ENCODE measurements at regions not wholly inside any gene's neighbourhood (a gene's known extent, or its start where the extent isn't known, plus 50 kb on each side); places are given as distances from the start of the nearest gene placed in this dataset.

DNA sequence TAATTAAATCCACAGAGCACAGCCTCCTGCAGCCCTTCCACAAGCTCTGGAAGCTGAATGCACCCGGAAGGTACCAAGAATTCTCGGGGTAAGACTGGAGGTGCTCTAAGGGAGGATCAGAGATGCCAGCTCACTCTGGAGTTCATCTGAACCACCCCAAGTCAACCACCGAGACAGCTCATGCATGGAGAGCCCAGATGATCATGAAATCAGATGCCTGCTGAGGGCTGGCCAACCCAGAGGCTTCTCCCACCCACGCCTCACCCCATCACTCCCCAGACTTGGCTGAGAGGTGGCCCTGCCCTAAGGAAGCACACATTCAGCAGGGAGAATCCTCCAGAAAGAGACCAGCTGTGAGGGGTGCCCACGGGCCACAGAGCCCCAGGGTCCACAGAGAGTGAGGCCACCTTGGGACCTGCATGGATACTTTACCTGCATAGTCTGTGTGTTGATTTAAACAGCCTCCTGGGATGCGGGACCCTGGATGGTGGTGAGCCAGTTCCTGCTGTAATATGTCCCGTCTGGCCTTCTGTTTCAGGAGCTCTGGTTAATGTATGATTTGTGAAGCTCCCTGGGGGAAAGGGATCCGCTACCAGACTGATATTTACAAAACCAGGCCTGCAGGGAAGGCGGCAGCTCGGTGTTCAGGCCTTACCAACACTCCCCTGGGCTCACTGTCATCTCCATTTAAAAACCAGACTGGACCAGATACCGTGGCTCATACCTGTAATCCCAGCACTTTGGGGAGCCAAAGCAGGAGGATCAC is 64.9 kb downstream of the INSIG1 start:
- Histone ChIP-seq H3K4me2 (no peak overlapping the region), H3K79me2 (ENCODE audit: low read depth) (no peaks in the 10 kb centered on the region), H3K9me2 (ENCODE audit: insufficient read depth) (no peaks in the 10 kb centered on the region), H4K20me1 (ENCODE audit: insufficient read depth) (no peaks in the 10 kb centered on the region), H2AFZ (no peak overlapping the region), H3F3A (ENCODE audit: insufficient read depth, low read depth) (no peaks in the 10 kb centered on the region), H3K9me3 (ENCODE audit: insufficient read depth, low read depth) (no peaks in the 10 kb centered on the region), H3K4me1 (replicated peaks; ENCODE audit: insufficient read depth) (no peaks in the 10 kb centered on the region), H3K27me3 (ENCODE audit: insufficient read depth, low read depth) (peaks cover 82% of the 10 kb centered on the region), H3K36me3 (ENCODE audit: low read depth) (no peaks in the 10 kb centered on the region), H3K4me3 (no peak overlapping the region), H3K27ac (no peak overlapping the region)
- no peak for DNase-seq
- no TSS peak for BruUV-seq (replicated peaks)
- POLR2A ChIA-PET (ENCODE audit: unreplicated experiment) = no interaction called here
- TF ChIP-seq EZH2 (IDR thresholded peaks at IDR 0.05; ENCODE audit: low read depth) = no peak
- TF ChIP-seq, protein P1, sequence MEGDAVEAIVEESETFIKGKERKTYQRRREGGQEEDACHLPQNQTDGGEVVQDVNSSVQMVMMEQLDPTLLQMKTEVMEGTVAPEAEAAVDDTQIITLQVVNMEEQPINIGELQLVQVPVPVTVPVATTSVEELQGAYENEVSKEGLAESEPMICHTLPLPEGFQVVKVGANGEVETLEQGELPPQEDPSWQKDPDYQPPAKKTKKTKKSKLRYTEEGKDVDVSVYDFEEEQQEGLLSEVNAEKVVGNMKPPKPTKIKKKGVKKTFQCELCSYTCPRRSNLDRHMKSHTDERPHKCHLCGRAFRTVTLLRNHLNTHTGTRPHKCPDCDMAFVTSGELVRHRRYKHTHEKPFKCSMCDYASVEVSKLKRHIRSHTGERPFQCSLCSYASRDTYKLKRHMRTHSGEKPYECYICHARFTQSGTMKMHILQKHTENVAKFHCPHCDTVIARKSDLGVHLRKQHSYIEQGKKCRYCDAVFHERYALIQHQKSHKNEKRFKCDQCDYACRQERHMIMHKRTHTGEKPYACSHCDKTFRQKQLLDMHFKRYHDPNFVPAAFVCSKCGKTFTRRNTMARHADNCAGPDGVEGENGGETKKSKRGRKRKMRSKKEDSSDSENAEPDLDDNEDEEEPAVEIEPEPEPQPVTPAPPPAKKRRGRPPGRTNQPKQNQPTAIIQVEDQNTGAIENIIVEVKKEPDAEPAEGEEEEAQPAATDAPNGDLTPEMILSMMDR (conservative IDR thresholded peaks at IDR 0.05) = no peak
- CTCF ChIA-PET = no interaction called here
- intact Hi-C loops (cut with micrococcal nuclease; ENCODE audit: unreplicated experiment) = no loop called here

DNA sequence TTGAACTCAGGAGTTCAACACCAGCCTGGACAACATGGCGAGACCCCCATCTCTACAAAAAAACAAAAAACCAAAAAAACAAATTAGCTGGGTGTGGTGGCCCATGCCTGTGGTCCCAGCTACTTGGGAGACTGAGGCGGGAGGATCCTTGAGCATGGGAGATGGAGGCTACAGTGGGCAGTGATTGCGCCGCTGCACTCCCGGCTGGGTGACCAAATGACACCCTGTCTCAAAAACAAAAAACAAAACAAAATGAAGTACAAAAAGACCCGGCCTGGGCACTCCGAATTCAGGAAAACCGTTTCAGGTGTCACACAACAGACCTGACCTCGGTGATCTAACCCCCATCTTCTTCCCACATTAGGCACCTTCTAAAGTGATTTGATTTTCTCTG is 65.5 kb downstream of the INSIG1 start:
- CTCF ChIA-PET = no interaction called here
- no peak overlapping the region for H2AFZ ChIP-seq
- no peaks in the 10 kb centered on the region for H3K79me2 ChIP-seq (ENCODE audit: low read depth)
- peaks cover 76% of the 10 kb centered on the region for H3K27me3 ChIP-seq (ENCODE audit: insufficient read depth, low read depth)
- H3K9me2 ChIP-seq (ENCODE audit: insufficient read depth) = no peaks in the 10 kb centered on the region
- no peaks in the 10 kb centered on the region for H3K9me3 ChIP-seq (ENCODE audit: insufficient read depth, low read depth)
- no TSS peak for BruUV-seq (replicated peaks)
- no peaks in the 10 kb centered on the region for H4K20me1 ChIP-seq (ENCODE audit: insufficient read depth)
- intact Hi-C loops (cut with micrococcal nuclease; ENCODE audit: unreplicated experiment) = no loop called here
- no peak overlapping the region for H3K4me2 ChIP-seq
- no peak for DNase-seq
- no peak overlapping the region for H3K27ac ChIP-seq
- no peak overlapping the region for H3K4me3 ChIP-seq
- TF ChIP-seq, protein P1 (conservative IDR thresholded peaks at IDR 0.05) = no peak
- TF ChIP-seq EZH2 (IDR thresholded peaks at IDR 0.05; ENCODE audit: low read depth) = no peak
- H3K4me1 ChIP-seq (replicated peaks; ENCODE audit: insufficient read depth) = no peaks in the 10 kb centered on the region
- no peaks in the 10 kb centered on the region for H3K36me3 ChIP-seq (ENCODE audit: low read depth)
- no peaks in the 10 kb centered on the region for H3F3A ChIP-seq (ENCODE audit: insufficient read depth, low read depth)
- POLR2A ChIA-PET (ENCODE audit: unreplicated experiment) = no interaction called here

DNA sequence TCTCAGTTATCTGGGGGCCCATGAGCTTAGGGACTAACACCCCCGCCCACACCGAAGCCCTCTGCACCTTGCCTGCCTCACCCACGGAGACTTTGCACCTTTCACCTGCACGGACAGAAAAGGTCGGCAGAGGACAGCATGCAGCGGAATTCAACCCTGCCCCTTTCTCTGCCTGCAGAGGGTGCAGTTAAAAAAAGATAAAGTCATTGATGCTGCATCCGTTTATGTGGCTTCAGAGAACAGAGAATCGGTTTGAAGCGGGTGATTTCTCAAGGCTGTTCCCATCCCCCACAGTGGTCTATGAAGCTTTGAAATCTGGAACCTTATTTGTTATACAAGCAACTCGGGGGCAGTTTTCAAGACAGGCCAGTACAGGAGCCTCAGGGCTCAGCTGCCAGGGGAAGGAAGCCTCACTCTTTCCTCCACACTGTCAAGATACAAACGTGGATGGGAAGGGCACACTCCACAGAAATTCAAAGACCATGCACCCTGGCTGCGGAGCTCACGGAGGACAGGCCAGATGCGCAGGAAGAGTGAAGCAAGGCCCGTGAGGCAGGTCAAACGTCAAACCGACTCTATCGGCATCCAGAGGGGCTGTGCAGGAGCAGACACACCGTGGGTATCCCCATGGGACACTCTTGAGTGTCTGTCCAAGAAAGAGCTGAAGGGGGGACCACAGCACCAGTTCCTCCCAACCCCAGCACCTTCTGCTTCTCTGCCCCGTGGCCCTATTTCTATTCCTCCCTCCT is 66.3 kb downstream of the INSIG1 start:
- Histone ChIP-seq H3F3A (ENCODE audit: insufficient read depth, low read depth) (no peaks in the 10 kb centered on the region), H3K4me2 (no peak overlapping the region), H3K4me1 (replicated peaks; ENCODE audit: insufficient read depth) (no peaks in the 10 kb centered on the region), H3K79me2 (ENCODE audit: low read depth) (no peaks in the 10 kb centered on the region), H4K20me1 (ENCODE audit: insufficient read depth) (no peaks in the 10 kb centered on the region), H3K9me3 (ENCODE audit: insufficient read depth, low read depth) (no peaks in the 10 kb centered on the region), H3K36me3 (ENCODE audit: low read depth) (no peaks in the 10 kb centered on the region), H2AFZ (no peak overlapping the region), H3K9me2 (ENCODE audit: insufficient read depth) (no peaks in the 10 kb centered on the region), H3K27me3 (ENCODE audit: insufficient read depth, low read depth) (peaks cover 72% of the 10 kb centered on the region), H3K4me3 (no peak overlapping the region), H3K27ac (no peak overlapping the region)
- BruUV-seq (replicated peaks) = no TSS peak
- no peak for DNase-seq
- intact Hi-C loops (cut with micrococcal nuclease; ENCODE audit: unreplicated experiment) = no loop called here
- ChIA-PET CTCF (interaction anchor here (0.6 kb wide), 1 partner anchor 359 kb away, joined by 4 read pairs; no protein-coding TSS in a partner anchor), POLR2A (ENCODE audit: unreplicated experiment) (no interaction called here)
- TF ChIP-seq EZH2 (IDR thresholded peaks at IDR 0.05; ENCODE audit: low read depth) = no peak
- TF ChIP-seq, protein P1 (conservative IDR thresholded peaks at IDR 0.05) = no peak; the same call in 1 of the 2 replicates
